ENCODE measurements at regions not wholly inside any gene's neighbourhood (a gene's known extent, or its start where the extent isn't known, plus 50 kb on each side); places are given as distances from the start of the nearest gene placed in this dataset.

- TF ChIP-seq CTCF (IDR thresholded peaks at IDR 0.05) = no peak
- no peak for TF ChIP-seq EZH2 (IDR thresholded peaks at IDR 0.05)
These were observed 94.2 kb upstream of the RAB27B start for GRCh38 chr18:54734059-54734458.

Measured in neural progenitor cell (in vitro differentiated cells).